SKM-1 (cell line): ENCODE measurements at regions not wholly inside any gene's neighbourhood (a gene's known extent, or its start where the extent isn't known, plus 50 kb on each side); places are given as distances from the start of the nearest gene placed in this dataset.
A peak's percentile ranks its signal among the peaks of the same experiment; 100 is the strongest.

ENCODE experiments used
- DNase-seq: peaks from one replicate; lab custom pipeline; 2025; ENCODE audit not compliant: unreplicated experiment; lab: John Stamatoyannopoulos, UW

DNA sequence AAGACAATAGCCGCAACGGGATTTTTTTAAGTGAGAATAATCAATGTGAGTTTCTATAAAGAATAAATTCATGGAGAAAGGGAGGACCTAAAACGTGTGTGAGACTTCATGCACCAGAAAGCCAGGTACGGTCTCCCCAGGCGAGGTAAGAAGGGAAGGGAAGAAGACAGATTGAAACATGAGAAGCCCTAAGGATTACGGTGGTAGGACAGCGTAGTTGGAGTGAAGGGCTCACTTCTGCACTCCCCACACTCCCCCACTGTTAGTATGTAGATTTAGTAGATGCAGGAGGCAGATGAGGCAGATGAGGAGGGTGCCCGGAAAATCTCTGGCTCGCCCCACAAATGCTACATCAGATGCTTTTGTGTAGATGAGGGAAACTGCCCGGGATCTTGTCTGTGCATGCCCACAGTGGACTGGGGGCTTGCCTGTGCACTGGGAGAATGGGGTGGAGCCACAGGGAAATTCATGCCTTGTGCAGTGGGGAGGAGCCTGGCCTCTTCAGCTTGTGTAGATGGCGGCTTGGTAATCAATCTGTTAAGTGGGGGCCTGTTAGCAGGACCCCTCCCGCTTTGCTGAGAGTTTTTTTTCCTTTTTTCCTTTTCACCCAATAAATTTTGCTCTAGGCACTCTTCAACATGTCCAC, 1544.5 kb upstream of the TENM3 start:
- no peak for DNase-seq

DNA sequence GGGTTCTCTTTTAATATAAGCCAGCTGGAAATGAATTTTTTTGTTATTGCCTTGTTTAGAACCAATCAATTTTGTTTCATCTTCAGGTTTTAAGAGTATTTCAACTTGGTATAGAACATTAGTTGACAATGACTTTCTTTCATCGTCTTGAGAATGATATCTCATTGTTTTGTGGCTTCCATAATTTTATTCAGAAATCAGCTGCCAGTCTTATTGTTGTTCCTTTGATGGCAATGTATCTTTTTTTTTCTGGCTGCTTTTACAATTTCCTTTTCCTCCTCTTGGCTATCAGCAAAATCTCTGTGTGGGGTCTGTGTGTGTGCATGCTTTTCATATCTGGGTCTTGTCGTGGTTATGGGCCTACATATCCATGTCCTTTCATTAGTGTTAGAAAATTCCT, 1536.4 kb upstream of the TENM3 start:
- DNase-seq = no peak

DNA sequence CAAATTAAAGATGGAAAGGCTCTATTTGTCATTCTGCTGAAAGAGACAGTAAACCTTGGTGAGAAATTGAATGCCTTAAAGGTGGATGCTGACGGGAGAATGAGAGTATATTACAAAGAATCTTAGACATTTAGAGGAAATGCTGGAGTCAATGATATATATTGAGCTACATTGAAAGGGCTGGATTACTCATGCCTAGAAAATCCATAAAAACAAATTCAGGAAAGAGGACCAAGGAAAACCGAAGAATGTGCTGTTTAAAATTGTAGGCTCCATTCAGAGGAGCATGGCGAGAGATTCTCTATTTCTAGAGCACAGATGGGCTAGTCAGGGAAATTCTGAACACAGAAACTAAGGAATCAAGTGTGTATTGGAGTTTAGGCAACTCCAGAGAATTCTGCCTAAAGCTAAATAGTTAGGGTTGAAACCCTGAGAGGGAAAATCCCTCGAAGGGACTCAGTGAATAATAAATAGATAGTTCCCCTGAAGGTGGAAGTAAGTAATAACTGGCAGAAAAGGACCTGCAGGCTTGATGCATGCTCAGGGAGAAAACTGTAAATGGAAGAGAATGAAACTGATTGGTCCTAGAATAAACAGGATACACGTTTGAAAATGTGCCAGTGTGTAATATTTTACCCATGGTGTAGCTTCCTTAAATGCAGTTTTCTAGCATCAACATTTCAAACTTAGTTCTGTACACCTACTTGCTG, 1532.4 kb upstream of the TENM3 start:
- DNase-seq = no peak

DNA sequence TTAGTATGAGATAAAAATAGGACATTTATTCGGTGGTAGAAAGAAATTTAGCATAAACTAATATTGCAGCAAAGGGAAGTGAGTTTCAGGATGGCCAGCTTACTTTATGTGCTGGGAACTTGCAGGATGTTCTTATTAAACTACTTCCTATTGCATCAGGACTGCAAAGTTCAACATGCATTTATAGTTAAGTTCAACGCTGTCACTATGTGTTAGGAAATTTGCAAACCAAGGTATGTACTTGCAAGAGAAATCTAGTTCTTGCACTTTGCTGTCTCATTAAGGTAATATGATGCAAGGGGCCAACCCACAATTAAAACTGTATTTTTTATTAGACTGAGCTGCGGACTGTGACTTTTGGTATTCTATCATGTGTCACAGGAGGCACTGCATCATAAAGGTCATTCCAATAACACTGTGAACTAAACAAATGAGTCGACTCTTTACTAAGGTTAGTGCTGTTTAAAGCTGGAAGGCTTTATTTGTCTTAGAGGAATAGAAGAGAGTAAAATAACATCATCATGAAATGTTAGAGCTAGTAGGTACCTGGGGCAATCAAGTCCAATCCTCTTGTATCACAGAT, 1525.7 kb upstream of the TENM3 start:
- peak; percentile 5 for DNase-seq

DNA sequence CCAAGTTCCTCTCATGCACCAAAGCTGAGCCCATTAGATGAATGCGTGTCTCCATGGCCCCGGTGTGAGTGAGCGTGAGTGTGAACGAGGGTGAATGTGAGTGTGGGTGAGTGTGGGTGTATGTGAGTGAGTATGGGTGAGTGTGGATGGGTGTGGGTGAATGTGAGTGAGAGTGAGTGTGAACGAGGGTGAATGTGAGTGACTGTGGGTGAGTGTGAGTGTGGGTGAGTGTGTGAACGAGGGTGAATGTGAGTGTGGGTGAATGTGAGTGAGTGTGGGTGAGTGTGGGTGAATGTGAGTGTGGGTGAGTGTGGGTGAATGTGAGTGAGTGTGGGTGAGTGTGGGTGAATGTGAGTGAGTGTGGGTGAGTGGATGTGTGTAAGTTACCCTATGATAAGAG, 1521.8 kb upstream of the TENM3 start:
- DNase-seq = no peak

DNA sequence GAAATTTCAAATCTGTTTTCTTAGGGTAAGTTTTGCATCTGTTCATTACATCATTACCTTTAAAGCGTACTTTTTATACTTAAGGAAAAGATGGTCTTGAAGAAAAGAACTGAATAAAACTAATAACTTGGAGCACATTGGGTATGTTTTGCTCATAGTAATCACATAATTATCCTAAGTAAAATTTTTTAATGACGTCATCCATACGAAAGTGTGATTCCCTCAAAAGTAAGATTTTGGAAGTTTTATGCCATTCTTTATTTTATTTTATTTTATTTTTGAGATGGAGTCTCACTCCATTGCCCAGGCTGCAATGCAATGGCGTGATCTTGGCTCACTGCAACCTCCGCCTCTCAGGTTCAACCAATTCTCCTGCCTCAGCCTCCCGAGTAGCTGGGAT, 1516.6 kb upstream of the TENM3 start:
- no peak for DNase-seq

DNA sequence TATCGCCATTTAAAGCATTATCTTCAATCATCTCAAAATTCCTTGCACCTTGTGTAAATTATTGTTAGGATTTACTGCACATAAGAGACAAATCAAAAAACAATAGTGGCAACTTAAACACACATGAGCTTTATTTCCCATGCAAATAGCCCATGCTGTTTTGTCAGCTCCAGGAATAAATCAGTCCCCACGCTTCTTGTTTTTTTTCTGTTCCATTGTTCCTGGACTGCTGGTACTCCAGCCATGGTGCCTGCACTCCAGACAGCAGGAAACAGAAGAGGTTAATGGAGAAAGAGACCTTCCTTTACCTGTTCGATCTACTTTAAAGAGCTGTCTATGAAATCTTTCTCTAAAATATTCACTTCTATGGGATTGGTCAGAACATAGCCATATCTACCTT, 1515.7 kb upstream of the TENM3 start:
- DNase-seq = no peak

DNA sequence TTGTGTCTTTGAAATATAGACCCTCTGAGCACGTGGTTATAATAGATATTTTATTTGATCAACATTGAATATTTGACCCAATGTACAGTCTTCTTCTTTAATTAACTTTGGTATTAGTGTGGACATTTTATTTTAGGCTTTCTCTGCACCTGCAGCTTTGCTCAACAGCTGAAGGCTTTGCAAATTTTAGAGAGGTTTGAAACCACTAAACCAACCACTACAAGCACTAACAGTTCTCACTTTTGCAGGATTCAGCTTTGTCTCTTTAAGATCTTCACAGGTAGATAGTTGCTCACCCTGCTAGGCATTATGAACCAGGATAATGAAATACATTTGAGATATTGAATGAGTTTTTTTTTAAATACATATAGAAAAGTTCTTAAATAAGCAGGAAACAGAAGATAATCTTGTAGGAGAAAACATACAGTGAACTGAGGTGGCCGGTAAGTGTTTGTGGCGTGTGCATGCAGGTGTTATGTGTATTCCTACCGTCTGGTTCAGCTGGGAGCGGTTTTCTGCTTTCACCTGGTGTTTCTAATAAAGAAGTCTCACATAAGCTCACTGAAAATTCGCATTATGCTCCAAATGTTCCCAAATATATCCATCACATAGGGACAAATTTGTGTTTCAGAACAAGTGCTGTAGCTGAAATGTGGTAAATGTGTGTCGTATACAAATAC, 1508.3 kb upstream of the TENM3 start:
- DNase-seq = no peak

DNA sequence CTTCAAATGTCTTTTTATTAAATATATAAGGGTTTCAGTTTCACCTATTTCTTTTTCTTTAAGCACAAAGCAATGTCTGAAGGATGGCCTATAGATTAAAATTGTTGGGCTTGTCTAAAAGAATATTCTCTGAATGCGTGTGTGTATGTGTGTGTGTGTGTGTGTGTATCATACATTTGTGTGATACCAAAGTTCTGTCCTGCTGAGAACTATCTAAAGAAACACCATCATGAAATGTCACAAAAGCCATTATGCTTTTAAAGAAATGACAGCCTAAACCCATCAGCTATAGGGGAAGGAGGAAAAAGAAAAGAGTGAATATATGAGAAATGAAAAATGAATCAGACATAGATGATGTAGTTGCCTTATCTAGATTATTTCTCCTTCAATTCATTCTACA, 1501.5 kb upstream of the TENM3 start:
- no peak for DNase-seq

DNA sequence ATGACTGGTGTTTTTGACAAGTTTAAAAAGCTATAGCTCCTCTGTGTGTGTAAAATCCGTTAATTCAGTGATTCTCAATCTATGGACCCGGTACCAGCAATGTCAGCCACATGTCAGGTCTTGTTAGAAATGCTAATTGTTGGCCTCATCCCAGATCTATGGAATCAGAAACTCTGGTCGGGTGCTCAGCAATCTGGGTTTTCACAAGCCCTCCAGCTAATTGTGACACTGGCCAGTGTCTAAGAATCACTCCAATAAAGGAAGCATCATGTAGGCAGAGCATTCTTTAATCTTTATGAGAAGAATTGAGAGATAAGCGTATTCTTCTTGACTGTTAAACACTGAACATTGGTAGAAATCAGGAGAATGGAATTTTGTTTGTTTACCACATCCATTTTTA, 1498.2 kb upstream of the TENM3 start:
- no peak for DNase-seq

DNA sequence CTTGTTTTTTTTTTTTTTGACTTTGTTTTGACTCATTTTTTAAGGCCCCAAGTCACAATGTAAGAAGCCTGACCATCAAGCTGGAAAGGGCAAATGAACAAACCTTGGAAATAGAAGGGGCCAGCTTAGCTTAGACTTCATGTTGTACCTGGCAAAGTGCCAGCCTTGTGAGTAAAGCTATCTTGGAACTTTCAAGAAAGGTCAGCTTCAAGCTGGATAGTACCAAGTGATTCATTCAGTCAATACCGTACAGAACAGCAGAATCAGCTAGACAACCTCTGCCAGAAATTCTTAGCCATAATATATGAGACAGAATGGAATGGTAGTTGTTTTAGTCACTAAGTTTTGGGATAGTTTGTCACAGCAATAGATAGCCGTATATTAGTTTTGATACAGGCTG, 1492.2 kb upstream of the TENM3 start:
- no peak for DNase-seq

DNA sequence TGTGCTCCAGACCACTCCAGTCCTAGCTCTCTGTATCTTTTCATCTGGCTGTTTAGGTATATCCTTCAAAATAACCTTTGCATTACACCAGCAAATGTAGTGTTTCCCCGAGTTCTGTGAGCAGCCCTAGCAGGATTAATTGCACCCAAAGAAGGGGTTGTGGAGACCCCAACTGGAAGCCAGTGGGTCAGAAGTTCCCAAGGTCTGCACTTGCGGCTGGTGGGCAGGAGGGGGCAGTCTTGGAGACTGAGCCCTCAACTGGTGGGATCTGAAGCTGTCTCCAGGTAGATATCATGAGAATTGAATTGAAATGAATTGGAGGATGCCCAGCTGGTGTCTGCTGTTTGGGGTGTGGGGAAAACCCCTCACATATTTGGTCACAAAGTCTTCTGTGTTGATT, 1485.3 kb upstream of the TENM3 start:
- DNase-seq = no peak

DNA sequence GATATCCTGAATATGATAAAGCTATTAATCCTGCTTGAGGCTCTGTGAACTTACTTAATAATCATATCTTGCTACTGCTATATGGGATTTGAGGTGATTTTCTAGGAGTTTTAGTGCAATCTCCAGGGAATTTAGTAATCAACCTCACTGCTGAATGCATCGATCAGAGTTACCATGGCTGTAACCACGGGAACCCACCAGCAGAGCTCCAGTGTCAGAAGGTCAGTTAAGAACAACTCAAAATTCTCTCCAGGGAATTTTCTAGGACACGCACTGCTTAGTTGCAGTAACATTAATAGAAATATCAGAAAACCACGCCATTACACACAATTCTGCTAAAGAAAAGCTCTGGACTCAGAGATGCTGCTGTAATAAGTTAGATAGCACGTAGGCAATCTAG, 1477.2 kb upstream of the TENM3 start:
- no peak for DNase-seq

DNA sequence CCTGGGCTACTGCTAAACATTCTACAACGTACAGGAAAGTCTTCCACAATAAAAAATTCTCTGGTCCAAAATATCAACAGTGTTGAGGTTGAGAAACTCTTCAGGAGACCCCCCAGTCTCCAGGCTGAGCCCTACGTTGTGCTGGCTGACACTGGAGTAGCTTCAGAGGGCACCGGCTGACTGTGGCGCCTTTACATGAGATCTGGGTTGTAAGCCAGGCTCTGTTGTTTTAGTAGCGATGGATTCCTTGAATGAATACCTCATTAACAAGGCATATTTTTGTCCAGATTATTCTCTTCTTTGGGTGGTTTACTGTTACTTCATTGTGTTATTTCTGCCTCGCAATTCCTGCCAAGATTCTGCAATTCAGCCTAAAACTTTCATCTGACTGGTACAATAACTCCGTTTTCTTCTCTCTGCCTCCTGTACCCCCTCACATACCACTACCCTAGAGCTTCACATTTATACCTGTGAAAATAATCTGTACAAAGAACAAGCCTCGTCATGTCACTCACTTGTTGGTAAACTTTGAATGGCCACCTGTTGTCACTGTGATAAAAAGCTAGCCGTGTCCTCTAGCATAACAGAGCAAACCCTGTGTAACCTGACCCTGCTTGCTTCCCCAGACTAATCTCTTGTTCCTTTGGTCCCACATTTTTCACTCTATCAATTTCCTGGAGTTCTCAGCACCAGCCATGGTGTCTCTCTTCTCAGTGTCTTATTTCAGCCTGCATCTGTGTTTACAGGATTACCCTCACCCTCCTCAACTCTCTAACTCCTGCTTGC, 1476.1 kb upstream of the TENM3 start:
- no peak for DNase-seq

DNA sequence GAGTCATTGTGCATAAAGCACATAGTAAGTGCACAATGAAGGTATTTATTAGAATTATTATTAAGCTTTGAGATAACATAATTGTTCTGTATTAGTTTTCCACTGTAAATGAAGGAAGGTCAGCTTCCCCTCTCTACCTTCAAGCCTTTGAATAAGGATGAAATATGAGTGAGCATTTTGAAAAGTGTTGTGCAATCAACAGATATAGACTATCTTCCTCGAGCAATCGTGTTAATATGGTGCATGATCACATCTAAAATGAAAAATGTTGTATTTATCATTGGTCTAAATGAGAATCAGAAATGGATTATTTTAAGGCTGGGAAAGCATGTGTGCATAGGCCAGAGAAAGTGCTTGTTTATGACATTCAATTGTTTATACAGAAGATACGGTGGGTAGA, 1474.6 kb upstream of the TENM3 start:
- DNase-seq = no peak

DNA sequence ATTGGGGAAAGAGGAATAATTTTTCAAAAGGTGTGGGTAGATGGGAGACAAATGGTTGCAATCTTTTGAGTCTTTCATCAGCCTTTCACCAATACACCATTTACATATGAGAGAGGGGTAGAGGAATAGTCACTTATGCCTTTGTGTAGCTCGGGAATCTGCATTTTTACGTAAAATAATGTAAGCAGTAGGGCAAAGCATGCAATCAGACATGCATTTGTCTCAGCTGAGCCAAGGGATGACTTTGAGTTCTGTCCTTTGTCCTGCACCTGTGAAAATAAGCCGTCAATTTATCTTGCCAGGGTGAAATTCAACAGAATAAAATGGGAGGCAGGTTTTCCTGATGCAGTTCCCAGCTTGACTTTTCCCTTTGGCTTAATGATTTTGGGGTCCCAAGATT, 1473.4 kb upstream of the TENM3 start:
- no peak for DNase-seq

DNA sequence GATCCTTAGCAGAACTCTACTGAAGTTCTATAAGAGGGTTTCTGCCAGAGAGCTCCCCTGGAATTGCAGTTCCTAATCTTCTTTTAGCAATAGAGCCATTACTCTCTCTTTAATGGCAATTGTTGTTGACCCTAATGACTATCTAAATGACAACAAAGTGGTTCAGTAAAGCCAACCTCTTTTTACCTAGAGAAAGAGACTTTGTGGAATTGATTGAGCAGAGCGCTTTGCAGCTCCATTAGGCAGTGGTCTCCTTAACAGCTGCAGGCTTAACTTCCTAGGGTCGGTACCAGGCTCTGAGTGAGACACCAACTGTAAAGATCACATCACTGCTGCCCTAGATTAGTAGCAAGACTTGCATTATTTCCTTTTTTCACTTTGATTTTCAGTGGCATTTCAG, 1472.9 kb upstream of the TENM3 start:
- no peak for DNase-seq

DNA sequence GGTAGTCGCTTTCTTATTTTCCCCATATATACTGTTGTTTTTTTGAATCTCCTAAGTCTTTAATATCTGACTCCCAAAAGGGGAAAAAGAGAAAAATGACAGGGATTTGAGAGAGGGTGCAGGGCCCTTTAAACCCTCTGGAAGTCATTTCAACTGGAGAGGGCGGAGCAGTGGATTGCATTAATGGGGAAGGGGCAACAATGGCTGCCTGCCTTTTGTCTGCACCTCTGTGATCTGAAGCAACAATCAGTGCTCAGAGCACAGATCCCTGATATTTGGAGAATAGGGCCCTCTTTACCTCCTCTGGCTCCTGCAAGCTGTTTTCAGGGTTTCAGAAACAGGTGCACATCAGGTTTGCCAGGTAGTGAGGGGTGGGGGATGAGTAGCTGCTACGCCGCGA, 1458.3 kb upstream of the TENM3 start:
- DNase-seq = no peak

DNA sequence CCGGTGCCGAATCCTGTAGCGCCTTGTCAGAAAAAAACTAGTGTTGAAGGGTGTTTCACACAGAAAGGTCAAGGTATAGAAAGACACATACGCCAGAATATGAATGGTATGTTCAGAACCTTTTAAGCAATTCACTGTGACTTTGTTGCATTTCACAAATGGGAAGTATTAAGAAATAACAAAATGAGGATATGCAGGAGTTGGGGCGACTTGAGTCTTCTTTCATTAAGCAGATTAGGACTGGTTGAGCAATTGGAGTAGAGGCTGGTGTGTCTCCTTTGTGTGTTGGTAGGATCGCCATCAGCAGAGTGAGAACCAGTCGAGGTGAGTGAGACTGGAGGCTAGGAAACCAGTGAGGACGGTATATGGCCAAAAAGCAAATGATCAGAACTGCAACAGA, 1454.5 kb upstream of the TENM3 start:
- DNase-seq = peak; percentile 21

DNA sequence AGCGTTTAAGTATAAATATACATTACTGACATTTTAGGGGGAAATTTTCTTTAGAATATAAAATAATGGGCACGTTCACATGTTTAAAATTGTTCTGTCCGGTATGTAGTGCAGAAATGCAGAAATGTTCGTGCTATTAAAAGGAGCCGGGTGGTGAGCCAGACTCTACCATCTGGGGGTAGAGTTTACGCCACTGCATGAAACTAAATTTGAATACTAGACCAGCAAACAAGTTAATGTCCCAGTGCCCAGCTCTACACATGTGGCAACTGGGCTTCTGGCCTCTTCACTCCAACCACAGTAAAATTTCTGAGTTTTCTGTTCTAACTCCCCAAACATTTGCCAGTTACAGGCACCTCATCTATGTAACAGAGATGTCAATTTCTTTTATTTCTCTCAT, 1453.3 kb upstream of the TENM3 start:
- DNase-seq = no peak

DNA sequence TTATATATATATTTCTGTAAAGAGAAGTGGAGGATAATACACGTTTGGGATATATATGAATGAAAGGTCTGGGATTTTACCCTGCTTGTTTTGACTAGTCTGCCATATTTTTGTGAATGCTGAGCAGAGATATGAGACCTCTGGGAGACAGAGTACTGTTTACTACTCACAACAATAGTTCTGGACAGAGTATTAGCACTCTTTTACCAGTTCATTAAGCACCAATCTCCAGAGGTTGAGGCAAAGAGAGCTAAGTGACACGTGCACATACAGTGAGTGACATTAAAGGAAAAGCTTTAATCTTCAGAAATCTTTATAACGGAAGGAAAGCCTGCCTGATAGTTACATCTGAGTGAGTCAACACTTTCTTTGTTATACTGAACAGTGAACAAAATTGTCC, 1452.7 kb upstream of the TENM3 start:
- DNase-seq = no peak
